BE2C (cell line): ENCODE measurements at regions not wholly inside any gene's neighbourhood (a gene's known extent, or its start where the extent isn't known, plus 50 kb on each side); places are given as distances from the start of the nearest gene placed in this dataset.

Source experiments
- DNase-seq: peaks from one replicate; pipeline ENCODE4 v3.0.0-alpha.2; 2020
- H3K27me3 ChIP-seq: fragments of 250-450 bp; sonication (Bioruptor Pico); 2 replicates; pipeline ENCODE4 v1.5.1; 2020; ENCODE audit warnings: mild to moderate bottlenecking
- H3K36me3 ChIP-seq: fragments of 250-450 bp; sonication (Bioruptor Pico); 2 replicates; pipeline ENCODE4 v1.5.1; 2020; ENCODE audit warnings: mild to moderate bottlenecking
- H3K4me1 ChIP-seq: fragments of 250-450 bp; sonication (Bioruptor Pico); 2 replicates; pipeline ENCODE4 v1.5.1; 2020
- H3K4me3 ChIP-seq: 2 replicates; pipeline ENCODE4 v1.5.1; 2011; ENCODE audit warnings: low read depth, low read length
- H3K9me3 ChIP-seq: fragments of 250-450 bp; sonication (Bioruptor Pico); 2 replicates; pipeline ENCODE4 v1.5.1; 2020
- TF ChIP-seq, protein P1 (sequence below): IDR thresholded peaks from 2 replicates; pipeline ENCODE4 v1.5.1; 2012; ENCODE audit warnings: mild to moderate bottlenecking, low read depth, low read length

DNA sequence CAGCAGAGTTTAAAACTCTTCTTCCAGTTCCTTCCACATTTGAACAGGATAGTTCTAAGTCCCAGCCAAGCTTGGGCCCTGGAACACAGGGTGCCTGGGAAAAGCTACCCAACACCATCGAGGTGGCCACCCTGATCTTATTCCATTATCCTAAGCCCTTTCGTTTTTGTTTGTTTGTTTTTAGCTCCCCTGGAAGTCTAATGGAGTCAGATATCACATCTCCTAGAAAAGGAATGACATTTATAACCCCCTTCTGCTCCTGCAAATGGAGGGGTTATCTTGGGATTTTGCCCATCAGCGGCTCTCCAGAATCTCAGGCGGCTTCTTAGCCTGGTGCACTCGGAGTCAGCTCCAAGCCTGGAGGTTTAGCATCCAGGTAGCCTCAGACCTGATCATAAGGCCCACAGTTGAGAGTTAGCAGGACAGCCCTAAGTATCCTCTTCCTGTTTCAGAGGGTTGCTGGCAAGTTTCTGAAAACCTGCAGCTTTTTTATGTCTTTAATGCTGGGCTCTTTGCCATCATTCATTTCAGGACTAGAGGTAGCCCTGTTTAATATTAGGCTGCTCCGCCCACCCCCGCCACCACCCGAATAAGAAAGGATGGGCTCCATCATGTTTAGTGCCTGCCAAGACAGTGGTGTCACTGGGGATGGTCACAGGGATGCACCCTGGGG is 230.0 kb upstream of the LNX1 start:
- no peaks in the 10 kb centered on the region for H3K36me3 ChIP-seq
- TF ChIP-seq, protein P1, sequence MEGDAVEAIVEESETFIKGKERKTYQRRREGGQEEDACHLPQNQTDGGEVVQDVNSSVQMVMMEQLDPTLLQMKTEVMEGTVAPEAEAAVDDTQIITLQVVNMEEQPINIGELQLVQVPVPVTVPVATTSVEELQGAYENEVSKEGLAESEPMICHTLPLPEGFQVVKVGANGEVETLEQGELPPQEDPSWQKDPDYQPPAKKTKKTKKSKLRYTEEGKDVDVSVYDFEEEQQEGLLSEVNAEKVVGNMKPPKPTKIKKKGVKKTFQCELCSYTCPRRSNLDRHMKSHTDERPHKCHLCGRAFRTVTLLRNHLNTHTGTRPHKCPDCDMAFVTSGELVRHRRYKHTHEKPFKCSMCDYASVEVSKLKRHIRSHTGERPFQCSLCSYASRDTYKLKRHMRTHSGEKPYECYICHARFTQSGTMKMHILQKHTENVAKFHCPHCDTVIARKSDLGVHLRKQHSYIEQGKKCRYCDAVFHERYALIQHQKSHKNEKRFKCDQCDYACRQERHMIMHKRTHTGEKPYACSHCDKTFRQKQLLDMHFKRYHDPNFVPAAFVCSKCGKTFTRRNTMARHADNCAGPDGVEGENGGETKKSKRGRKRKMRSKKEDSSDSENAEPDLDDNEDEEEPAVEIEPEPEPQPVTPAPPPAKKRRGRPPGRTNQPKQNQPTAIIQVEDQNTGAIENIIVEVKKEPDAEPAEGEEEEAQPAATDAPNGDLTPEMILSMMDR: no peak
- DNase-seq: no peak

DNA sequence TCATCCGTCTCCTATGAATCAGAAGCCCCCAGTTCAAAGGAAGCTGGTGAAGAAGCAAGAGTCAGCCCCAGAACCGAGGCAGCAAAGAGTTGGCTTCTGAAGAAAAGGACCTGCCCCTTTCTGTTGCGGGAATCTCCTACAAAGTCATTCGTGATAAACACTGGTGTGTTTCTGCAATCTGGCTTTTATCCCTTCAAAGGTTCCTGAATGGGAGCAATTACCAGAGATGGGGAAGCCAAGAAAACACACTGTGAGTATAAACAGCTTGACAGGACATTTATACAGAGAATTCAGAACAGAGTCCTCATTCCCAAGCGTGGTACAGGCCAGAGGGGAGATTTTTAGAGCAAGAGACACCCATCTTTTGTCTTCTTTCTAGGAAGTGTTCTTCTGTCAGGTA is 226.8 kb upstream of the LNX1 start:
- Histone ChIP-seq H3K4me1 (no peaks in the 10 kb centered on the region), H3K4me3 (no peak overlapping the region), H3K36me3 (no peaks in the 10 kb centered on the region), H3K9me3 (no peaks in the 10 kb centered on the region), H3K27me3 (no peaks in the 10 kb centered on the region)
- TF ChIP-seq, protein P1: no peak
- DNase-seq: no peak

More for the DNA sequence above, 230.0 kb upstream of the LNX1 start:
- Histone ChIP-seq H3K4me1 (no peaks in the 10 kb centered on the region), H3K9me3 (no peaks in the 10 kb centered on the region), H3K27me3 (no peaks in the 10 kb centered on the region), H3K4me3 (no peak overlapping the region)

DNA sequence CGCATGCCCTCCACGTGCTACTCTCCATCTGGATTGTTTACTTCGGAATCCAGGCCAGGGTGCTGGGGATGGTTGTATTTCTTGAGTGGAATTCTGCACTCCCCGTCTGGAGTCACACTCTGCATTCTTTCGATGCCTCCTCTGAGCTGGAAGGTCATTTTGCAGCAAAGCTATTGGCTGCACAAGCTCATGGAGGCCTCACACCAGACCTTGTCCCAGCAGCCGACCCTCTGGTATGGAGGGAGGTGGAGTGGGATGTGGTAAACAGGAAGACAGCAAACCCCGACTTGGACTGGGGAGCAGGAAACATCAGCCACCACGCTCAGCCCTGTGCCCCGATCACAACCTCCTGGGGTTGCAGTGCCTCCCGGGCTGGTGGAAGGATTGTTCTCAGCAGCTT is 225.3 kb upstream of the LNX1 start:
- Histone ChIP-seq H3K4me1 (no peaks in the 10 kb centered on the region), H3K36me3 (no peaks in the 10 kb centered on the region), H3K27me3 (no peaks in the 10 kb centered on the region), H3K4me3 (no peak overlapping the region), H3K9me3 (no peaks in the 10 kb centered on the region)
- no peak for DNase-seq
- TF ChIP-seq, protein P1: no peak

DNA sequence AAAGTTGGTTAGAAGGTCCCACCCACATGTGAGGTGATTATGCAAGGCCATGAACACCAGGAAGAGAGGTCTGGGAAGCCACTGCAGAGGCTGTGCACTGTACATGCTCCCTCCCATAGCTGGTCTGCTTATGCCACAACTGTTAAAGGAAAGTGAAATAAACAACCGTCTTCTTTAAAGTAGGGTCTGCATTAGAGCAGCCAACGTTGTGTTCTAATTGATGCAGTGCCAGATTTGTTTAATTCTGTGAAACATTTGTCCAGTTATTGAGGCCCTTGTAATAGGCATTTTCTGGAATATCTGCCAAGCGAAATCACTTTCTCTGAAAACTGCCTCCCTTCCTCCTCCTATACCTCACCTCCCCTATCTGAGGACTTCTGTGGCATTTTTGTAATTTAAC is 224.0 kb upstream of the LNX1 start:
- H3K27me3 ChIP-seq: no peaks in the 10 kb centered on the region
- H3K9me3 ChIP-seq: no peaks in the 10 kb centered on the region
- TF ChIP-seq, protein P1: no peak
- no peak overlapping the region for H3K4me3 ChIP-seq
- no peak for DNase-seq
- no peaks in the 10 kb centered on the region for H3K4me1 ChIP-seq
- no peaks in the 10 kb centered on the region for H3K36me3 ChIP-seq

DNA sequence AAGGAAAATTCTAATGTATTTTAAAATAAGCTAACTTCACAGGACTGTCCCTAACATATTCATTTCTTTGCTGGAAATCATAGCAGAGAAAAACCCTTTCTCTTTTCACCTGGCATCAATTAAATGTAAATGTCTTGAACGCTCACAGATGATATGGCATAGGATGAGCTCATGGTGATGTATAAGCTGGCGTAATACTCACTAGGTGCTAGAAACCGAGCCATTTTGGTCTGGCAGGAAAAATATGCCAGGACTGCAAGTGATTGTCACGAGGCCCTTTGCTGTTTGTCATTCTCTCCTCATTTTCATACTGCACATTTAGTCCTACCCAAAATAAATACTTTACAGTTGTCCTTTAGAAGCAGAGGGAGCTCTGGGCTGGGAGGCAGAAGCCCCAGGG is 222.7 kb upstream of the LNX1 start:
- Histone ChIP-seq H3K27me3 (no peaks in the 10 kb centered on the region), H3K4me1 (no peaks in the 10 kb centered on the region), H3K4me3 (no peak overlapping the region), H3K36me3 (no peaks in the 10 kb centered on the region), H3K9me3 (no peaks in the 10 kb centered on the region)
- no peak for DNase-seq
- TF ChIP-seq, protein P1: no peak

DNA sequence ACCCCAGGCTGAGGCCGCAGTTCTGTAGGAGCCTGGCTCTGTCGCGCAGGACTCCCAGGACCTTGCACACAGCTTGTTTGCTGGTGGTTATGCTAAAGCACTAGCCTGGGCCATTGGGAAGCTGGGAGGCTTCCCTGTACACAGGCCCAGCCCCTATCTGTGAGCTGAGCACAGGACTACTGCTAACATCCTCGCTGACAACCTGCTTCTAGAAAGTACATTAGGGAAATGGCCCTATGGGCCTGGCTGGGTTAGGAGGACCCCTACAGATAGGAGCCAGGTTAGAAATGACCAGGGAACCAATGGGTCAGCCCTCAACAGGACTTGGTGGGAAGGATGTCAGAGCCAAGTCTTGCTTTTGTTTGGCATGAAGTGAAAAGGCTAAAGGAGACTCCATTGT is 219.4 kb upstream of the LNX1 start:
- H3K27me3 ChIP-seq: no peaks in the 10 kb centered on the region
- H3K4me3 ChIP-seq: no peak overlapping the region
- TF ChIP-seq, protein P1: no peak
- no peaks in the 10 kb centered on the region for H3K4me1 ChIP-seq
- no peaks in the 10 kb centered on the region for H3K36me3 ChIP-seq
- H3K9me3 ChIP-seq: no peaks in the 10 kb centered on the region
- no peak for DNase-seq
